22Rv1 (cell line): ENCODE measurements at regions not wholly inside any gene's neighbourhood (a gene's known extent, or its start where the extent isn't known, plus 50 kb on each side); places are given as distances from the start of the nearest gene placed in this dataset.

ENCODE experiments used
- ZFX ChIP-seq: fragments of 450-650 bp; IDR thresholded peaks from 2 replicates; pipeline ENCODE4 v1.6.1; 2017; ENCODE audit warnings: antibody characterized with exemption, borderline replicate concordance
- TF ChIP-seq, protein P1 (sequence below): fragments of 450-650 bp; IDR thresholded peaks from 2 replicates; pipeline ENCODE4 v1.5.1; 2017; ENCODE audit warnings: mild to moderate bottlenecking

DNA sequence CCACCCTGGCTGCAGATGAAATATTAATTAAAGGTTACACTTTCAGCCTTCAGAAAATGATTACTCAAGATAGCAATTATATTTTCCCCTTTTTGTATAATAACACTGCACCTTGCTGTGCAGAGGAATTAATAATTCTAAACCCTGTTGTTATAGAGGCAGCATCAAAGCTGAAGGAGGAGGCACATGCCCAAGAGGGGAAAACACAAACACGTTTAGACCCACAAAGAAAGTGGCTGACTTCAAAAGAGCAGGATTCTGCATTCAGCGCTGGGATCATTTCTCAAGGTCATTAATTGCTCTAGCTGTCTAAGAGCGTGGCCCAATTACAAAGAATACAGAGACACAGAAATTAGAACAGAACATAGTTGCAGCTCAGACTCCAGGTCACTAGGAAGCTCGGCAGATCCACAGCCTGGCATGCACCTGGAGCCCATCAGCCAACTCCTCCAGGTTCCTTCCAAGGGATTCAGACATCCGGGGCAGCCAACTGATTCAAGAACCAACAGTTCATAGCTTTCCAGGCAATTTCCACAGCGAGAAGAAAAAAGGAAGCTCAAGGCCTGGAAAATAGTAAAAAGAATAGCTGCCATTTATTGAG is 102.3 kb upstream of the ID2 start:
- TF ChIP-seq, protein P1, sequence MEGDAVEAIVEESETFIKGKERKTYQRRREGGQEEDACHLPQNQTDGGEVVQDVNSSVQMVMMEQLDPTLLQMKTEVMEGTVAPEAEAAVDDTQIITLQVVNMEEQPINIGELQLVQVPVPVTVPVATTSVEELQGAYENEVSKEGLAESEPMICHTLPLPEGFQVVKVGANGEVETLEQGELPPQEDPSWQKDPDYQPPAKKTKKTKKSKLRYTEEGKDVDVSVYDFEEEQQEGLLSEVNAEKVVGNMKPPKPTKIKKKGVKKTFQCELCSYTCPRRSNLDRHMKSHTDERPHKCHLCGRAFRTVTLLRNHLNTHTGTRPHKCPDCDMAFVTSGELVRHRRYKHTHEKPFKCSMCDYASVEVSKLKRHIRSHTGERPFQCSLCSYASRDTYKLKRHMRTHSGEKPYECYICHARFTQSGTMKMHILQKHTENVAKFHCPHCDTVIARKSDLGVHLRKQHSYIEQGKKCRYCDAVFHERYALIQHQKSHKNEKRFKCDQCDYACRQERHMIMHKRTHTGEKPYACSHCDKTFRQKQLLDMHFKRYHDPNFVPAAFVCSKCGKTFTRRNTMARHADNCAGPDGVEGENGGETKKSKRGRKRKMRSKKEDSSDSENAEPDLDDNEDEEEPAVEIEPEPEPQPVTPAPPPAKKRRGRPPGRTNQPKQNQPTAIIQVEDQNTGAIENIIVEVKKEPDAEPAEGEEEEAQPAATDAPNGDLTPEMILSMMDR, result no peak
- no peak for TF ChIP-seq ZFX
